ENCODE measurements at regions not wholly inside any gene's neighbourhood (a gene's known extent, or its start where the extent isn't known, plus 50 kb on each side); places are given as distances from the start of the nearest gene placed in this dataset.

GRCh38 chr5:97751540-97751939 is 568.5 kb upstream of the RIOK2 start:
- H3K4me3 Mint-ChIP-seq, result no peak overlapping the region
- H3K4me1 Mint-ChIP-seq, result no peaks in the 10 kb centered on the region
- no peaks in the 10 kb centered on the region for H3K9me3 ChIP-seq (replicated peaks in 1 of 2; ENCODE audit: control insufficient read depth in 1 of 2, insufficient read depth in 1 of 2, low read length in 2 of 2)
- peaks cover 0 to 3% (median 2%) of the 10 kb centered on the region in 7 donors for H3K9me3 Mint-ChIP-seq
- no peaks in the 10 kb centered on the region for H4K20me1 ChIP-seq (ENCODE audit: insufficient read depth, low read length)
- H3K27ac Mint-ChIP-seq, result no peak overlapping the region
- TF ChIP-seq CTCF (IDR thresholded peaks at IDR 0.05), result no peak
- no peak overlapping the region for H2AFZ ChIP-seq (ENCODE audit: insufficient read depth, low read depth, low read length, poor library complexity, severe bottlenecking)
- DNase-seq, result no peak
- H3K36me3 Mint-ChIP-seq, result no peaks in the 10 kb centered on the region
- no peaks in the 10 kb centered on the region for H3K36me3 ChIP-seq (replicated peaks in 1 of 2; ENCODE audit: control insufficient read depth in 1 of 2, insufficient read depth in 2 of 2, low read length in 2 of 2)
- no peaks in the 10 kb centered on the region for H3K79me2 ChIP-seq (ENCODE audit: insufficient read depth, low read length)
- no peaks in the 10 kb centered on the region for H3K27me3 ChIP-seq (ENCODE audit: control insufficient read depth in 2 of 2, insufficient read depth in 2 of 2, low read length in 2 of 2)
- no peak overlapping the region for H3K27ac ChIP-seq (ENCODE audit: low read depth in 1 of 2, low read length in 2 of 2)
- H3K9ac ChIP-seq (ENCODE audit: insufficient read depth, low read length, poor library complexity, severe bottlenecking), result no peak overlapping the region
- WGBS (ENCODE audit: insufficient coverage), result 71% methylated on average over 1 of the region's 1 CpG
- no peak overlapping the region for H3K4me2 ChIP-seq (replicated peaks; ENCODE audit: extremely low read depth, low read length, poor library complexity, severe bottlenecking)
- H3K4me3 ChIP-seq (replicated peaks in 1 of 3; ENCODE audit: low read depth in 2 of 3, low read length in 3 of 3), result no peak overlapping the region
- intact Hi-C loops (cut with micrococcal nuclease), result no loop called here
- H3K27me3 Mint-ChIP-seq (ENCODE audit: low read depth in 3 of 3), result no peaks in the 10 kb centered on the region
- no peaks in the 10 kb centered on the region for H3K4me1 ChIP-seq (ENCODE audit: control insufficient read depth in 1 of 2, insufficient read depth in 2 of 2, low read length in 2 of 2)

DNA sequence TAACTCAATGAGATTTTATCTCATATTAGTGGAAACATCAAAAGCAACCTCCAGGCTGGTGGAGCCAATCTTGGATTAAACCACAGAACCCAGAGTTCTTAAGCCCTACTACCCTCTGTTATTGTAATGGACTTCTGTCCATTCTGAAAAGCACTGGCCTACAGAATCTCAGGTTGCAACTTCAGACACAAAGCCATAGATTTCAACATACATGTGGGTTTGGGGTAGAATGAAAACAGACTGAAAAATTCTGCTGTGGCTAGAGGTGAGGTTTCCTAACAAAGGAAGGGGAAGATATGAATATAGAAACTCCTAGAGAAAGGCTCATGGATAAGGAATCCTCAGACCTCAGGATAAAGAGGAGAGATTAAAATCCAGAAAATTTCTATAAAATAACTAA is 569.8 kb upstream of the RIOK2 start:
- Mint-ChIP-seq H3K27me3 (ENCODE audit: low read depth in 3 of 3) (no peaks in the 10 kb centered on the region), H3K27ac (no peak overlapping the region), H3K4me1 (no peaks in the 10 kb centered on the region), H3K36me3 (no peaks in the 10 kb centered on the region), H3K4me3 (no peak overlapping the region), H3K9me3 (peaks cover 0 to 3% (median 0%) of the 10 kb centered on the region in 7 donors)
- Histone ChIP-seq H3K27ac (ENCODE audit: low read depth in 1 of 2, low read length in 2 of 2) (no peak overlapping the region), H3K4me3 (replicated peaks in 1 of 3; ENCODE audit: low read depth in 2 of 3, low read length in 3 of 3) (no peak overlapping the region), H3K4me2 (replicated peaks; ENCODE audit: extremely low read depth, low read length, poor library complexity, severe bottlenecking) (no peak overlapping the region), H2AFZ (ENCODE audit: insufficient read depth, low read depth, low read length, poor library complexity, severe bottlenecking) (no peak overlapping the region), H3K36me3 (replicated peaks in 1 of 2; ENCODE audit: control insufficient read depth in 1 of 2, insufficient read depth in 2 of 2, low read length in 2 of 2) (no peaks in the 10 kb centered on the region), H3K9ac (ENCODE audit: insufficient read depth, low read length, poor library complexity, severe bottlenecking) (no peak overlapping the region), H3K27me3 (ENCODE audit: control insufficient read depth in 2 of 2, insufficient read depth in 2 of 2, low read length in 2 of 2) (no peaks in the 10 kb centered on the region), H3K9me3 (replicated peaks in 1 of 2; ENCODE audit: control insufficient read depth in 1 of 2, insufficient read depth in 1 of 2, low read length in 2 of 2) (no peaks in the 10 kb centered on the region), H4K20me1 (ENCODE audit: insufficient read depth, low read length) (no peaks in the 10 kb centered on the region), H3K4me1 (ENCODE audit: control insufficient read depth in 1 of 2, insufficient read depth in 2 of 2, low read length in 2 of 2) (no peaks in the 10 kb centered on the region), H3K79me2 (ENCODE audit: insufficient read depth, low read length) (no peaks in the 10 kb centered on the region)
- TF ChIP-seq CTCF (IDR thresholded peaks at IDR 0.05), result no peak
- DNase-seq, result no peak
- intact Hi-C loops (cut with micrococcal nuclease), result no loop called here
